GM18498 (cell line): ENCODE measurements at regions not wholly inside any gene's neighbourhood (a gene's known extent, or its start where the extent isn't known, plus 50 kb on each side); places are given as distances from the start of the nearest gene placed in this dataset.

ENCODE experiments used
- ATAC-seq: cut with Tn5 transposase; IDR thresholded peaks from one replicate; pipeline ENCODE4 v1.9.1; 2021; ENCODE audit warnings: mild to moderate bottlenecking, moderate library complexity; ENCODE audit not compliant: unreplicated experiment

DNA sequence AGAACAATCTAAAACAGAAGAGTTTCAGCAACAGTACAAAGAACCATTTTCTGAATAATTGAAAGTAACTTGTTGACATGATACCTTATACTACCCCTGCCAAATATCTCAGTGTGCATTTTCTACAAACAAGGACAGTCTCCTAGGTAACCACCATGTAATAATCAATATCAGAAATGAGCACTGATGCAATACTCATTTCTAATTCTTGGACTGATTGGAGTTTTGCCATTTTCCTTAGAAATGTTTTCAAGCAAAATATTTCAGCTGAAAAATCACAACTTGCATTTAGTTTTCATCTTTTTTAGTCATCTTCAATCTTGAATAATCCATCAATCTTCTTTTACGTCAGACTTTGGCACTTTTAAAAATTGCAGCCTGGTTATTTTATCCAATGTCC lies 420.2 kb downstream of the CDC14C start:
- ATAC-seq: no peak

DNA sequence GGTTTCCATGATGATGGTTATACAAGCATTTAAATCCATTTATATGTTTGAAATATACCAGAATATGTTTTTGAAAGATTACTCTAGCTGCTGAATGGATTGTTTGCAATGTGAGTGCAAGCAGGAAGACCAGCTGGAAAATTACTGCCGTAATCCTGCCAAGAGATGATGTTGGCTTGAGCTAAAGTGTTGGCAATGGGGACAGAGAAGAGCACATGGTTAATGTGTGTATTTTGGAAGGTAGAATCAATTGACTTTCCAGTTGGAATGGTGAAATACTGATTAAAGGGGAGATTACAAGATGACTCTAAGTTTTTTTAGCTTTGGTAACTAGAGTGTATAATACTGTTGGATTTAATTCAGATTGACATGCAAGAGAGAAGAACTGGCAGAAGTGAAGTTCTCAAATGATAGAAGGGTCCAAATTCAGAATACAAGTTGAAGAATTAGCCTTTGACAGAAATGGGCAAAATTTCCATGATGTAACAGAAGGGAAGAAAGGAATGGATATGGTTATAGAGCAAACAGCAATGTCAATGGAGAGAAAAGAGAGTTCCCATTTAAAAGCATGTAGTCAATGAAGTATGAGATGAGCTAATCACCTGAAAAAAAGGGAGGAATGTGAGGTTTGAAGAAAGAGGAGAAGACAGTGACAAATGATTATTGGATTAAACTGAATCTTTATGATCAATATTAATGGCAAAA lies 422.0 kb downstream of the CDC14C start:
- ATAC-seq: no peak

DNA sequence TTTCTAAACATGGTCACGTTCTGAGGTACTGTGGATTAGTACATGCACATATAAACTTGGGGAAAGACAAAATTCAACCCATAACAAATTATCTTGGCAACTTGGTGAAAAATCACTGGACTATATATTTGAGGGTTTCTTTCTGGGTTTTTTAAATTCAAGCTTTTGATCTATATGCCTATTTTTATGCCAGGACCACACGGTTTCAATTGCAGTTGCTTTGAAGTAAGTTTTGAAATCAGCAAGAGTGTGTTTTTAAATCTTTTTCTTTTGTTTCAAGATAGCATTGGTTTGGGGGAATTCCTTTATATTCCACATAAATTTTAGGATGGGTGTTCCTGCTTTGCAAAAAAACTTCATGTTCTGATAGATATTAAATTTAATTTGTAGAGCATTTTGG lies 406.4 kb upstream of the VWC2 start:
- no peak for ATAC-seq

DNA sequence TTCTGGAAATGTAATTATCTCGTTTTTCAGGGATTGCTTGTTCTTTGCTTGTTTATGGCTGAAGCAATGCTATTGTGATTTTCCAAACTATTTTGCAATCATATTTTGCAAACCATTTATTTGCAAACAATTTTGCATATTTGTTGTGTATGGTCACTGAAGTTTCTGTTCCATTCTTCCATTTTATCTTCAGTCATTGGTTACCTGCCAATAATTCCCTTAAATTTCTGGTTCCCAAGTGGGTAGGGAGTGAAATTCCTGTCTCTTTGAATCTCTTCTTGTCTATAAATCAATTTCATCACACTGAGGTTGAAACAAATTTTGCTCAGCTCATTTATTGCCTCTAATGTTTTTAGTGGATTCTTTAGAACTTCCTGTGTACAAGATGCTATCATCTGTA lies 401.7 kb upstream of the VWC2 start:
- no peak for ATAC-seq

DNA sequence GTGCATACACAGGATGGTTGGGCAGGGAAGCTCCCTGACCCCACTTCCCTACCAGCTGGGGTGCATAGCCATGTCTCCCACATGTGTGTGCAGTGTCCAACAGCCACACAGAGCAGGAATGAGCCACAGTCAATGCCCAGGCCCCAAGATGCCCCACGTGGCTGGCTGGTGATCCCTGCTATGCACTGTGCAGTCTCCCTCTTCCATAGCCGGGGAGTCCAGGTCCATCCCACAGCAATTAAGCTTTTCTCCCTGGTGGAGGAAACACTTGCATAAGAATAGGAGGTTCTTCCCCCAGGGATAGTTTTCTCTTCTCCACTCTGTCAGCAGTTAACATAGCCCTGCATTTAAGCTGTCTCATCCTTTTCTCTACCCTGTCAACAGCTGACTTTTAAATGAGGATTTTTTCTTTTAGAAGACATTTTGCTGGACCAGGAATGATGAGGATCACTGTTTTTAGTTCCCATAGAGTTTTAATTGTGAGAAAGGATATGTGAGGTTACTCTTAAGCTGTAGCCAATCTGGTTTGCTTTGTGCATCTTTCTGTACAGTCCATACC lies 396.5 kb upstream of the VWC2 start:
- no peak for ATAC-seq

DNA sequence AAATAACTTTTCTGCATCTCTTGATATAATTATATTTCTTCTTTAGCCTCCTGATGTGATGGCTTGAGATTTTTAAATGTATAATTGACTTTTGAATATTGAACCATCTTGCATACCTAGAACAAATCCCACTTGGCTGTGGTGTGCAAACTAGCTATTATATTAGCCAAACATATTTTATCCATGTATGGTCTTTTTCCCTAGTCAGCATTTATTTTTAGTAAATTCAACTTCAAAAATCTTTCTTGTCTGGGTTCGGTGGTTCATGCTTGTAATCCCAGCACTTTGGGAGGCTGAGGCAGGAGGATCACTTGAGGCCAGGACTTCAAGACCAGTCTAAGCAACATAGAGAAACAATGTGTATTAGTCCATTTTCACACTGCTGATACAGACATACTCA lies 386.6 kb upstream of the VWC2 start:
- no peak for ATAC-seq

DNA sequence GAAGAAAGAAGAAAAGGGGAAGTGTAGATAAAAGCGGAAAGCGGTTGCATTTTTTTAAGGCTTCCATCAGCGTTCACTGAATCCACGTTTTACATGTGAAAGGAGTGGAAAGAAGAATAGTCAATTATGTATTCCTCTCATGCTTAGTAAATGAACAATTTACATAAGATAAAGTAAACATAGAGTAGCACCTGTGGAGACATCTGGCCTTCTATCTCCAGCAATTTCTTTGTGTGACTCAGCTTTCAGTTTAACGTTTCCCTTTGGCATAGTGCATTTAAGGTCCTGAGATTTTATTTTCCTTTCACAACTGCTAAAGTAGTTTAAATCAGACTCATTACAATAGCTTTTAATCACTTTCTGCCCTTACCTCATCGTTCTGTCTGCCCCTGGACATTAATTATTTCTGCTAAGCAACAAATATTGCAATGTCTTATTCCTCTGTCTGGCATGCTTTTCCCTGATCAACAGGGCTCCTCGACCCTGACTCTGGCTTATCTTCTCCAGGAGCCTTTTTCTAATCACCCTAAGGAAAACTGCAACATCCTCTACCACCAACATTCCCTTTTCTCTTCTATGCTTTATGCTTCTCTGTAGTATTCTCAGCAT lies 383.5 kb upstream of the VWC2 start:
- no peak for ATAC-seq

DNA sequence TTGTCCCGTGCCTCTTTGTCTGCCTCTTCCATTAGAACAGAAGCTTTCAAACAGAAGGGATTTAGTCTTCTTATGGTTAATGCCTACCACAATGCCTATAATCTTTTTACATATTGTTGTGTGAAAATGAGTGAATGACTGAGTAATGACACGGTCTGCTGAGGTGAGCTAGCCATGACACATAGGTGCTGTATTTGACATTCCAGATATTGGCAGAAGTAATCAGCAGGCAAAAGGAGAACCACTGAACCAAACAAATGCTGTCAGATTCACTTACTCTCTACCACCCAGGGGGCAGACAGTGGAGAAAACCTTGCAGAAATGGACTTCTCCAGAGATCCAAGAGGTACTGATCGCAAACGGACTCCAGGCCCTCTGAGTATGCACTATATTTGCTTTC lies 377.2 kb upstream of the VWC2 start:
- ATAC-seq: no peak

DNA sequence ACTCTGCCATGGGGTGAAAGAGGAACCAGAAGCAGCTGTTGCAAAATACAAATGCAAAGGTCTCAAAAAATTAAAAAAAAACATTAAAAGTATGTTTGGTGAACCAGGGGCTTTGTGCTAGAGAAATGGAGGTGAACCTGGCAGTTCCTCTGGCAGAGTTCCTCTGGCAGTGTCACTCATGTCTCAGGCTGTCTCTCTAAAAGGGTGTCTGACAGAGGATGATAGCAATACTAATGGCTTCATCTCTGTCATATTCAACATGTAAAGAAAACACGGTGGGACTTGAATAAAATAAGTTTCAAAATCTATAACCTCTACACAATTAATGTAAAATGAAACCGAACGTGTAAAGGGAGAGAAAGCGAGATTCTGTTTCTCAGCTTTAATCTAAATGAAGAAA lies 375.7 kb upstream of the VWC2 start:
- no peak for ATAC-seq

DNA sequence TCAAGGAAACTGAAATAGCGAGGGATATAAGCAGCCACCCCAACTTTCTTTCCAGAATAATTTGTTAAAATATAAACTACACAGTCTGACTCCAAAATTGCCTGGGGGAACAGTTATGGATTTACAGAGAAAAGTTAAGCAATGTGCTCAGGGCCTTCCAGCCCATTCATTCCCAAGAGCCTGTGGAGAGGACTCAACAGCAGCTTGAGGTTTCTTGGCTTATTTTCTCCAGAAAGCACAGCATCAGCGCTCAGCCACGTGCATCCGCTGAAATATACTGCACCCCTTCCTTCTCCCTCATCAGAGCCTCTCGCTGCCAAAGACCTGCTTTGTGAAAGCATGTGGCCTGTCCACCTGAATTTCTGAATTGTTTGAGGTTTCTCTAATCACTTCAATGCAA lies 375.2 kb upstream of the VWC2 start:
- no peak for ATAC-seq

DNA sequence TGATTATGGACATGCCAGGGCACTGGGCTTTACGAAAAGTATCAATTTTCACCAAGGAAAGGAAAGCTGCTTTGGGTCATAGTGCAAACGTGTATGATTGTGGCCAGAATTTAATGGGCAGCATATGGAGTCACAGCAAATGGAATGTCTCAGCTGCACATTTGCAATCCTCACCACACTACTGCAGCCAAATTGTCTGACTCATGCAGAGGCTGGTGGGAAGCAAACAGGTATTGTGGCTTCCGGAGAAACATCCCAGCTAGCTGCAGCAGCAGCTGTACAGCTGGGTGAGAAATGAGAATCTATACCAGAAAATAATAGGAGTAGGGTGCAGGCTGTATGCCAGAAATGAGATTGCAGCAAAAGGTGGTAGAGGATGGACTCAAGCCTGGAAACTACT lies 374.7 kb upstream of the VWC2 start:
- no peak for ATAC-seq

DNA sequence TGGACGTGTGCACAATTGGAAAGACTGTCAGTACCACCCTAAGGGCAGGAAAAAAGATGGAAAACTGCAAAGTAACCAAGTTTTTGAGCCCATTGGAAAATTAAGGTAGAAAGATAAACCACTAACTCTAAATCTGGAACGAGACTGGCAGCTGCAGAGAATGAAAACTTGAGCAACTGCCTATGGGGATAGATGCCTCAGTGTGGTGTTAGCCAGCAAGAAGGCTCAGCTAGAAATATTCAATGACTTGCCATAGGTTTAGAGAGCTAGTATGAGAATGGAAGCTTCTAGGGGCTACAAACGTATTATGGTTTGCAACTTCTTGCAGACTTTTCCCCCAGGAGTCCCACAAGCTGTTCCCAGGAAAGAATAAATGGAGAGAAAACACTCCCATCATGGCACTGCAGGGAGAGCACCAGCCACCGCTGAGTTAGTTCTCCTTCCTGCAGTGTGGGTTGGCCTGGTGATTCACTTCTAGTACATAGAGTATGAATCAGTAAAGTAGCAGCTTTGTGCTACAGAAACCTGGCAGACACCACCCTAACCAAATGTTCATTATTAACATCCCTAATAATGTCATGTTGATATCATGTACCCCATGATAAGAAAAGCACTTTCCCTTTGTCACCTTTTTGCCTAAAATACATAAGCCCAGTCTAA lies 372.4 kb upstream of the VWC2 start:
- ATAC-seq: no peak

DNA sequence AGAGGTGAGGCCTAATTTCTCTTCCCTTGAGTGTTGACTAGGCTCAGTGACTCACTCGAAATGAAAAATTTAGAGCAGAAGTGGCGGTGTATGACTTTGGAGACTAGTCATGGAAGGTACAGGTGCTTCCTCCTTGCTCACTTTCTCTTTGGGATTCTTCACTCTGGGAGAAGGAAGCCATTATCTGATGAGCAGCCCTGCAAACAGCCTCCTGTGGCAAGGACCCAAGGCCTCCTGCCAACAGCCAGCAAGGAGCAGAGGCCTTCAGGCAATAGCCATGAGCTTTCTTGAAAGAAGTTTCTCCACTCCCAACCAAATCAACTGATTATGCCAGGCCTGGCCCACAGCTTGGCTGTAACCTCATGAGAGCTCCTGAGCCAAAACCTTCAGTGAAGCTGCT lies 369.6 kb upstream of the VWC2 start:
- ATAC-seq: no peak

DNA sequence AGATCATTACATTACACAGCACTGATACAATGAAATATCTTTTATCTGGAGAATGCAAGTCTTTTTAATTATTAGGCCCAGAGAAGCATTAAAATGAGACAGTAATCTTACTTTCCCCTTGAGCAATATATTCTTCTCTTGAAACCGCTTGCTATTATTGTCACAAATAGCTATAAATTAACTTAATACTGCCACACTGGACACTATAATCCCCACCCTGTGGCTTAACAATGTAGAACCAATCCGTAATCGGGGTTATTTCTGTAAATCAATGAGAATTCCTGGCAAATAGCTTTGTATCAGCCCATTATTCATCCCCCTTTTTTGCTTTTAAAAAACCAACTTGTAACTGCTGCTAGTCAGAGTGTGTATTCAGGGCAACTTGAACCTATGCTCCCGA lies 366.2 kb upstream of the VWC2 start:
- ATAC-seq: no peak

DNA sequence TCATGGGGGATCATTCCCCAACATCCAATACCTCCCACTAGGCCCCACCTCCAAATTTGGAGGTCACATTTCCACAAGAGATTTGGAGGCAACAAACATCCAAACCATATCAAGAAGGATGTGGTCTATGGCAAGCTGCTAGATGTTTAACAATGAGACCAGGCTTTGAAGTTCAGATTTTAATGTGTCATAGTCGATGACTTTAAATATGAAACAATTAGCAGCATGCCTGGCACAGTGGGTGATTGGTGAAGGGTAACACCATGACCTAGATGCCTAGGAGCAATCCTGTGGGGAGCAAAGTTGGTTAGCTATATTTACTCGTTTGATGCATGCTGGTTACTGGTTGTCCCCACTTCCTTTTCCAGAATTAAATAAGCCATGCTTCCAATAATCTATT lies 356.4 kb upstream of the VWC2 start:
- no peak for ATAC-seq

DNA sequence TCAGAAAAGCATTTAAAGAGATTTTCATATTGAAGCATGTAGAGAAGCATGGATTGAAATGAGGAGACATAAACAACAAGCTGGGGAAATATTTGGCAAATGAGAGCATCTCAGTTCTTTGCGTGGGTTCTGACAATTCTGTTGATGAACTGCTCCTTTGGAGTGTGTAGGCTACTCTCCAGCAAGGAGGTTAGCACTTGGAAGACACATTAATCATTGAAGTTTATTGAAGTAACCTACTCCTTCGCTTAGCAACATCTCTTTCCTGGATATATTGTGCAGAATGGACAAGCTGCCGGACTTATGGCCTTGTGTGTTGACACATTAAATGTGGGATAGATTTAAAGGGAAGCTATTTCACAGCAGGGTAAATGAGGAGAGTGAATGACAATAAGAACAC lies 354.5 kb upstream of the VWC2 start:
- no peak for ATAC-seq

DNA sequence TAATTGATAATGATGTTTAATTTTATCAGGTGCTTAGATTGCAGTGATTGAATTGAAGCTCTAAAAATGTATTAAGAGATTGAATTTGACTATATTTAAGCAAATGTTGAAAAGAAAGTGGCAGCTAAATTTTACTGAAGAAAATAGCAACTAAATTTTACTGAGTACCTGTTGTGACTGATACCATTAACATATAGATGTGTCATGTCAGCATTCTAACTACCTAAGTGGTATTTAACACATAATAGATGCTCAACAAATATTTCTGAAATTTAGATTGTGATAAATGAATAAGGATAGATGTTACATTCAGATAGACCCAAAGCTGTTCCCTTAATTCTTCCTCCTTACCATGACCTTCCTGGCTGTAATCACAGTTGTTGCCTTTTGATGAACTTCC lies 350.9 kb upstream of the VWC2 start:
- ATAC-seq: no peak

DNA sequence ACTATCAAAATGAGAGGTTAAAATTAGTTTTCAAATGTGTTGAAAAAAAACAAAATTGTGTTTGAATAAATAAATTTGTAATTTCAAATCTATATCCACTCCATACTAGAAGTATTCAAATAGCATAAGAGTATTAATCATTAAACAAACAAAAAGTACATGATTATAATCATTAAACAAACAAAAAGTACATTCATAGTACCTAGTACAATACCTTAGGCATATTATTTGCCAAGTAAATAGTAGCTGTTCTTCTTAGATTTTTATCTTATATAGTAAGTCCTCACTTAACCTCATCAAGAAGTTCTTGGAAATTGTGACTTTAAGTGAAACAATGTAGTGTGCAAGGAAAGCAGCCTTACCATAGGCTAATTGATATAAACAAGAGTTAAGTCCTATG lies 349.3 kb upstream of the VWC2 start:
- ATAC-seq: no peak

DNA sequence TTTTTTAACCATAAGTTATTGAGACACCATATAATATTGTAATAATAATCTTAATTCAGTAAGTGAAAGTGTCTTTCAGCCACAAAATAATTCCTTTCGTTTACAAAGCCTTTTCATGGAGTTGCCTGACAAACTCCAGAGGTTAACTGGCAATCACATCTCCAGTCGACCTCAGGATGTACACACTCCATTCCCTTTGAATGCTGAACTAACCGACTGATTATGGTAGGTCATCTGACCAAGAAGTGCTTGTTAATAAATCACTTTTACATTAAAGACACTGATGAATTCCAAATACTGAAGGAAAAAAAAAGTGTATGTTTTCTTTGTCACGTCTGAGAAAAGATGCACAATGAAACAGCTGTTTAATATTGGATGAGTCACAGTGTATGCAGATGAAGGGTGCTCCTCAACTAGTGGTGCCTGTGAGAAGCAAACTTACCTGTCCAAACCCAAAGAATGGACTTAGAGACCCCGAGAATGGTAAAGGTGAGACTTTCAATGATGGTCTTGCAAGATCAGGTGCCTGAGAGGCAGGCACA lies 348.1 kb upstream of the VWC2 start:
- no peak for ATAC-seq

DNA sequence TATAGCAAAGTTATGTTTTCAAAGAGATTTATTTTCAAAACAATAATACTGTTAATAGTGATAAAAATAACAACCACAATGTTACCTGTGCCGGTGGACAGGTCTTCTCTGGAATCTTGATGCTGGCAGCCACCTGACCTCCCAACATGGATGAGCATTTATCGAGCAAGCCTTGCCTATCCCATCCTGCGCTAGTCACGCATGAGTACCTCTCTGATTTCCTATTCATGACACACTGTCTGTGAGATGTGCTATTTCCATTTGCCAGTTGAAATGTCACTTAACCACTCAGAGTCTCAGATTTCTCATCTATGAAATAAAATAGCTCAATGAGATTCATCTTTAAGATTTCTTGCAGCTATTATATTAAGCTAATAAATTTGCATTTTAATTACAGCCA lies 341.2 kb upstream of the VWC2 start:
- ATAC-seq: no peak

DNA sequence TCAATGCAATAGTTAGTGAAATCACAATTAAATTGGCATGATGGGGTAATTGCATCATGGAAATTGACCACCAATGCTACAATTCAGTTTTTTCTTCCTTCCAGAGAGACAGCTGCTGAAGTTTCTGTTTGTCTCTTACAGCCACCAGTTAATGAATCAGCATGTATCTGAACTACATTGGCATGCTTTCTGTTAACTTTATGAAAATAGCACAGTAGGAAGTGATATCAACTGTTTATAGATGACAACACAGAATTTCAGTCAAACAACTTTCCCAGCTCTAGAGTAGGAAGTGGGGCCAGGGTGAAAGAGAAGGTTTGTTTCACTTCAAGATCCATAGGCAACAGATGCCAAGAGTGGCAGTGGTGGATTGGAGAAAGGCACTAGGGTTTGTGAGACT lies 339.6 kb upstream of the VWC2 start:
- ATAC-seq: no peak

DNA sequence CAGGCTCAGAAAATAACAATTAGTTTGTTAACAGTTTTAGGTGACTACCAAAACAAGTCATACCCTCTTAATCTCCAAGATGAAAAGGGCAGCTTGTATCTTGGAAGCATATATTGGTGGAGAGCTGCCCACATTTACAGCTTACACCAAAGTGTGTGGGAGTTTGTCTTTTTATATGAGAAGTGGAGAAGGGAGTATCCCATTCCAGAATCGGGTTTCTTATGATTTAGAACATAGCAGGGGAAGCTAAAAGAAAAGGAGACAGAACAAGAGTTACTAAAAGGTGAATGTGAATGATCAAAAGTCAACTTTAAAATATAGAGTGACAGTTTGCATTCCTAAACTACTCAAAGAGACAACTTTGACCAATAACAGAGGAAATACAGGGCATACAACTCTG lies 338.6 kb upstream of the VWC2 start:
- ATAC-seq: no peak
